ENCODE measurements at regions not wholly inside any gene's neighbourhood (a gene's known extent, or its start where the extent isn't known, plus 50 kb on each side); places are given as distances from the start of the nearest gene placed in this dataset.

GRCh38 chr11:92711926-92712325, 257.5 kb upstream of the MTNR1B start:
- Histone ChIP-seq H3K79me2 (ENCODE audit: control insufficient read depth in 1 of 2, insufficient read depth in 2 of 2, low read length in 2 of 2) (no peaks in the 10 kb centered on the region), H3K56ac (replicated peaks; ENCODE audit: insufficient read length, low read depth, low read length) (no peak overlapping the region), H3K9ac (replicated peaks in 1 of 4; ENCODE audit: extremely low read depth in 1 of 4, low read depth in 3 of 4, low read length in 3 of 4) (no peak overlapping the region), H4K20me1 (replicated peaks in 1 of 2; ENCODE audit: control insufficient read depth in 1 of 2, insufficient read depth in 2 of 2, low read length in 2 of 2) (no peaks in the 10 kb centered on the region), H3K79me1 (ENCODE audit: low read depth, low read length) (no peaks in the 10 kb centered on the region), H3K23me2 (ENCODE audit: low read depth, low read length) (no peaks in the 10 kb centered on the region), H3K14ac (ENCODE audit: insufficient read length) (no peak overlapping the region), H4K8ac (ENCODE audit: extremely low read depth, insufficient read depth, low read length) (no peak overlapping the region), H2BK20ac (ENCODE audit: low read length) (no peak overlapping the region), H2BK12ac (ENCODE audit: low read depth, low read length) (no peak overlapping the region), H2BK15ac (ENCODE audit: low read length) (no peak overlapping the region), H2BK5ac (ENCODE audit: low read depth, low read length) (no peak overlapping the region), H3K23ac (ENCODE audit: insufficient read length) (no peak overlapping the region), H3K4ac (replicated peaks; ENCODE audit: insufficient read length, low read depth, low read length) (no peak overlapping the region), H3K27me3 (replicated peaks in 1 of 4; ENCODE audit: control insufficient read depth in 3 of 4, extremely low read depth in 1 of 4, insufficient read depth in 3 of 4, low read length in 3 of 4) (no peaks in the 10 kb centered on the region), H3K9me3 (ENCODE audit: insufficient read depth in 2 of 2, low read depth in 1 of 2, low read length in 1 of 2) (no peaks in the 10 kb centered on the region), H2AK5ac (ENCODE audit: low read depth, low read length) (no peak overlapping the region), H2BK120ac (replicated peaks; ENCODE audit: low read depth, low read length) (no peak overlapping the region), H3K4me2 (ENCODE audit: insufficient read depth in 1 of 2, low read depth in 2 of 2, low read length in 2 of 2) (no peak overlapping the region), H4K5ac (ENCODE audit: insufficient read length, low read depth, low read length) (no peak overlapping the region), H3K36me3 (ENCODE audit: control insufficient read depth in 2 of 4, insufficient read depth in 4 of 4, low read length in 3 of 4) (no peaks in the 10 kb centered on the region), H3K27ac (ENCODE audit: low read depth, low read length) (no peak overlapping the region), H3K18ac (ENCODE audit: extremely low read depth, low read length) (no peak overlapping the region), H3K4me1 (replicated peaks in 1 of 4; ENCODE audit: control insufficient read depth in 3 of 4, insufficient read depth in 4 of 4, low read length in 3 of 4) (peaks cover 4 to 15% (median 6%) of the 10 kb centered on the region in 4 experiments; a peak in 4 of 7 replicates), H4K91ac (replicated peaks; ENCODE audit: insufficient read length, low read length) (no peak overlapping the region), H2AFZ (ENCODE audit: low read length) (no peak overlapping the region), H3K4me3 (ENCODE audit: extremely low read depth in 1 of 4, insufficient read depth in 2 of 4, low read depth in 3 of 4, low read length in 4 of 4) (no peak overlapping the region)
- TF ChIP-seq TBP (IDR thresholded peaks at IDR 0.05; ENCODE audit: low read depth, low read length) (no peak), CHD2 (IDR thresholded peaks at IDR 0.05; ENCODE audit: low read length) (no peak), BACH1 (IDR thresholded peaks at IDR 0.05; ENCODE audit: low read length) (no peak)
- POLR2A ChIA-PET (ENCODE audit: partially characterized antibody): interaction anchor here (0.6 kb wide), 1 partner anchor 27 kb away, joined by 3 read pairs; no protein-coding TSS in a partner anchor
- 92% methylated on average over 4 of the region's 4 CpGs; no CpG with 5 or more reads in 1 of the 2 experiments for WGBS, 2 experiments (ENCODE audit: extremely low coverage in 1 of 2, insufficient coverage in 1 of 2, insufficient read length in 1 of 2, insufficient replicate concordance in 2 of 2, low coverage in 1 of 2, low lambda C conversion rate in 2 of 2, missing lambda C conversion rate in 1 of 2)
- DNase-seq (ENCODE audit: low read depth in 1 of 2, low spot score in 2 of 2): no peak
- FAIRE-seq: no peak
- CTCF ChIA-PET (ENCODE audit: partially characterized antibody): interaction anchor here (0.8 to 1.5 kb wide), 5 partner anchors 13 to 642 kb away, joined by 3 to 6 read pairs (median 3); no protein-coding TSS in a partner anchor
